Gastroesophageal sphincter (tissue), 4 donors: ENCODE measurements at regions not wholly inside any gene's neighbourhood (a gene's known extent, or its start where the extent isn't known, plus 50 kb on each side); places are given as distances from the start of the nearest gene placed in this dataset.

Experiments
- ATAC-seq: fragments of 150-250 bp; one replicate; pipeline ENCODE4 v1.9.1; 2016; ENCODE audit warnings: mild to moderate bottlenecking, moderate library complexity
- H3K27ac ChIP-seq, 4 donors: fragments of 200-600 bp; sonication (generic) in 3 of 4; 1 replicate in 3 of 4; 2 replicates in 1 of 4; pipeline ENCODE4 v1.5.1; 2016 to 2019
- H3K27me3 ChIP-seq: fragments of 200-600 bp; sonication (generic); one replicate; pipeline ENCODE4 v1.5.1; 2019
- H3K36me3 ChIP-seq, 2 donors: fragments of 200-600 bp; sonication (generic); one replicate each; pipeline ENCODE4 v1.5.1; 2019; ENCODE audit warnings: control low read depth in 1 of 2
- H3K4me1 ChIP-seq, 3 donors: fragments of 200-600 bp; sonication (generic); 1 replicate in 2 of 3; 2 replicates in 1 of 3; pipeline ENCODE4 v1.5.1; 2016 to 2019; ENCODE audit warnings: control low read depth in 2 of 3
- H3K4me3 ChIP-seq, 2 donors: fragments of 200-600 bp; sonication (generic); one replicate each; pipeline ENCODE4 v1.5.1; 2019; ENCODE audit warnings: mild to moderate bottlenecking in 1 of 2, moderate library complexity in 1 of 2
- H3K9me3 ChIP-seq, 3 donors: fragments of 200-600 bp; sonication (generic); one replicate each; pipeline ENCODE4 v1.5.1; 2017 to 2019; ENCODE audit warnings: control low read depth in 2 of 3
- CTCF ChIP-seq, 4 experiments: fragments of 200-600 bp in 2 of 4; fragments of 450-650 bp in 2 of 4; sonication (generic) in 1 of 4; IDR thresholded peaks; one replicate each; pipeline ENCODE4 v1.5.1; 2017 to 2019; ENCODE audit warnings: antibody characterized with exemption in 4 of 4, mild to moderate bottlenecking in 2 of 4, moderate library complexity in 2 of 4
- EP300 ChIP-seq: sonication (generic); formaldehyde crosslinking; IDR thresholded peaks from one replicate; pipeline ENCODE4 v1.6.1; 2017; ENCODE audit warnings: antibody characterized with exemption, mild to moderate bottlenecking
- POLR2A ChIP-seq, 2 donors: fragments of 450-650 bp; IDR thresholded peaks; one replicate each; pipeline ENCODE4 v1.6.1; 2017; ENCODE audit warnings: antibody characterized with exemption in 2 of 2, mild to moderate bottlenecking in 2 of 2, moderate library complexity in 1 of 2
- POLR2AphosphoS5 ChIP-seq: sonication (generic); formaldehyde crosslinking; IDR thresholded peaks from one replicate; pipeline ENCODE4 v1.6.1; 2017; ENCODE audit warnings: antibody characterized with exemption
- WGBS, 2 donors: methylation state at CpG; one replicate each; pipeline ENCODE4 v1.1.5; 2018; ENCODE audit warnings: low coverage in 1 of 2; 5-methylcytosine and 5-hydroxymethylcytosine counted together

- Histone ChIP-seq H3K9me3 (no peaks in the 10 kb centered on the region), H3K36me3 (no peaks in the 10 kb centered on the region), H3K4me3 (no peak overlapping the region), H3K27me3 (no peaks in the 10 kb centered on the region), H3K4me1 (peaks cover 5 to 41% (median 21%) of the 10 kb centered on the region in 3 donors), H3K27ac (no peak overlapping the region)
- TF ChIP-seq EP300, result no peak
- no peak for TF ChIP-seq CTCF (IDR thresholded peaks at IDR 0.05)
- TF ChIP-seq POLR2AphosphoS5, result no peak
- TF ChIP-seq POLR2A (IDR thresholded peaks at IDR 0.05), result no peak
- ATAC-seq, result no peak
- 63 to 65% methylated on average over 3 of the region's 3 CpGs for WGBS, 2 donors
Measured at GRCh38 chr2:160917850-160918249, 242.4 kb upstream of the TANK start.

- no peak for TF ChIP-seq CTCF (IDR thresholded peaks at IDR 0.05)
- no peak for TF ChIP-seq EP300
- TF ChIP-seq POLR2AphosphoS5, result no peak
- no peak for TF ChIP-seq POLR2A (IDR thresholded peaks at IDR 0.05)
- Histone ChIP-seq H3K4me3 (no peak overlapping the region), H3K27ac (no peak overlapping the region)
Measured at GRCh38 chr2:160918258-160918657, 242.0 kb upstream of the TANK start.

DNA sequence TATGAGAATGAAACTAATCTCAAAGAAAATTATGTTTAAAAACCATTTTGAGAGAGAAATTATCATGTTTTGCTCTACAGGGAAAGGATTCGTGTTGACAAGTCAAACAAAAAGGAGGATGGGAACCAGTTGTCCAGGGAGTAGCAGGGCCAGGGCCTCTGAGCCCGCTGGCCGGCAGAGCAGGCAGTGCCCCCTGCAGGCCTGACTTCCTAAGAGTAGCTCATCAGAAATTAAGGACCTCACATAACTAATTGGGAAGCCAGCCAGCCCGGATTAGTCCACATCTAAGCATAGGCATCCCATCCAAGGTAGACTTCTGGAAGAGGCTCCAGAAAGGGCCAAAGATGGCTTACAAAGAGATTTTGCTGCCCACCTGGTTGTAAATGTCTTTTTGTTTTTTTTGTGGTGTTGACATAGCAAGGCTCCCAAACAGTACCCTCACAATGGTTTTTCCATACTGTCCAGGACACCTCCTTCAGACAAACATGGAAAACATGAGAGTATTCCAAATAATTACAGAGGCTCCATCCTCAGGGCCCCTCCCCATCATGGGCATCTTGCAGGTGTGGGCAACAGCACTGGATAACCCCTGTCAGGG, 241.2 kb upstream of the TANK start:
- no peaks in the 10 kb centered on the region for H3K27me3 ChIP-seq
- no peak for ATAC-seq
- H3K27ac ChIP-seq, result peak overlapping the region in 1 of 4 donors; percentile 18
- WGBS, 2 donors, result 22 to 25% methylated on average over 2 to 3 of the region's 4 CpGs
- peaks cover 5 to 41% (median 21%) of the 10 kb centered on the region in 3 donors for H3K4me1 ChIP-seq
- TF ChIP-seq POLR2AphosphoS5 (no peak), CTCF (IDR thresholded peaks at IDR 0.05) (peak; percentile 18 to 57 (median 39)), EP300 (no peak)
- H3K36me3 ChIP-seq, result no peaks in the 10 kb centered on the region
- no peak overlapping the region for H3K4me3 ChIP-seq
- no peaks in the 10 kb centered on the region for H3K9me3 ChIP-seq

More at GRCh38 chr2:160918258-160918657, 242.0 kb upstream of the TANK start:
- ATAC-seq, result no peak
- H3K36me3 ChIP-seq, result no peaks in the 10 kb centered on the region
- peaks cover 5 to 41% (median 21%) of the 10 kb centered on the region in 3 donors for H3K4me1 ChIP-seq
- no peaks in the 10 kb centered on the region for H3K27me3 ChIP-seq
- no peaks in the 10 kb centered on the region for H3K9me3 ChIP-seq

DNA sequence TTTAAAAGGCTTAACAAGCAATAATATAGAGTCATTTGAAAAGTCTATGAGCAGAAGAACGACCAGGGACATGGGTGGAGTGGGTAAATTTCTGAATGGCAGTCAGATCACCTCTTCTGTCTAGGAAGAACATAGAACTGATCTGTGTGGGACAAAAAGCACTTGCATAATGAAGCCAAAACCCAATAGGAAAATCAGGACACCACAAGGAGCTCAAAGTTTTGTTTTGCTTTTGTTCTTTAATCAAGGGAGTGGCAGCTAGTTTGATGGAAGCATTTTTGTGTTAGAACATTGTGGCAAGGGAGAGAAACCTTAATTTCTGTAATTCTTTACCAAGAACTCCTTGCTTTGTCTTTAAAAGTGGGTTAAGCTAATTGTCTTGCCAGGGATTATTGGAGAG, 240.2 kb upstream of the TANK start:
- ATAC-seq, result no peak
- Histone ChIP-seq H3K36me3 (no peaks in the 10 kb centered on the region), H3K27ac (peak overlapping the region; percentile 29 to 76 (median 70)), H3K4me1 (peaks cover 5 to 41% (median 21%) of the 10 kb centered on the region in 3 donors), H3K9me3 (no peaks in the 10 kb centered on the region), H3K27me3 (no peaks in the 10 kb centered on the region), H3K4me3 (no peak overlapping the region)
- TF ChIP-seq POLR2A (IDR thresholded peaks at IDR 0.05) (no peak), CTCF (IDR thresholded peaks at IDR 0.05) (no peak), EP300 (no peak), POLR2AphosphoS5 (no peak)
- WGBS, 2 donors, result 71 to 75% methylated on average over 1 of the region's 1 CpG

GRCh38 chr2:160920791-160921303, 239.4 kb upstream of the TANK start:
- no peaks in the 10 kb centered on the region for H3K9me3 ChIP-seq
- H3K4me1 ChIP-seq, result peaks cover 5 to 41% (median 21%) of the 10 kb centered on the region in 3 donors
- no peak for TF ChIP-seq CTCF (IDR thresholded peaks at IDR 0.05)
- TF ChIP-seq EP300, result no peak
- TF ChIP-seq POLR2A (IDR thresholded peaks at IDR 0.05), result no peak
- peak; percentile 9 for TF ChIP-seq POLR2AphosphoS5
- WGBS, 2 donors, result 2 to 13% methylated on average over 8 of the region's 8 CpGs
- no peak overlapping the region for H3K4me3 ChIP-seq
- no peaks in the 10 kb centered on the region for H3K27me3 ChIP-seq
- peak; percentile 68 for ATAC-seq
- H3K27ac ChIP-seq, result peak overlapping the region; percentile 64 to 76 (median 70)
- H3K36me3 ChIP-seq, result no peaks in the 10 kb centered on the region
